ENCODE measurements at regions not wholly inside any gene's neighbourhood (a gene's known extent, or its start where the extent isn't known, plus 50 kb on each side); places are given as distances from the start of the nearest gene placed in this dataset.
"Not testable (repeated sequence)": the region's sequence is repeated elsewhere in the genome, so short reads cannot be mapped to it uniquely, and the experiment has no call there.

DNA sequence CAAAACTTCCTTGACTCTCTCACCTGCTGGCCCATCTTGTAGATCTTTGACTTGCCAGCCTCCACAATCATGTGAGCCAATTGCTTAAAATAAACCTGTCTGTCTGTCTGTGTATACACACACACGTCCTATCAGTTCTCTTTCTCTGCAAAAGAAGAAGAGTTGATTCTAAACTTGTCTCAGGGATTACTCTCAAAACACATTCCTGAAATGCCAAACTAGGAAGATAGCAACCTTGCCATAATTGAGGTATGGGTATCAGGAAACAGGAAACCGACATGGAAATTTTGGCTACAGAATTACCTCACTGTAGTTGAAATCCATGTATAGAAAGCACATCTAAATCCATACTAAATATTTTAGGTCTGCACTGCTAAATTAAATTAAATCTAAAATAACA lies 483.4 kb downstream of the PLK2 start:
- no peaks in the 10 kb centered on the region for H3K9me3 ChIP-seq (ENCODE audit: control insufficient read depth, low read depth, low read length)
- no peak overlapping the region for H3K4me2 ChIP-seq (ENCODE audit: control insufficient read depth, extremely low read depth, insufficient read depth, low read depth, low read length)
- FAIRE-seq (no peak), DNase-seq (ENCODE audit: low read depth, low spot score) (no peak)
- H2AFZ ChIP-seq (ENCODE audit: control insufficient read depth, low read length): no peak overlapping the region
- no peaks in the 10 kb centered on the region for H3K4me1 ChIP-seq (ENCODE audit: control insufficient read depth, extremely low read depth, insufficient read depth, low read length)
- dilution Hi-C loops (cut with MboI; ENCODE audit: extremely low pct_ligation_motif_present, low sequenced_read_pairs): no loop called here
- no peak overlapping the region for H3K27ac ChIP-seq (ENCODE audit: control insufficient read depth, insufficient read depth, low read length)
- no peaks in the 10 kb centered on the region for H3K79me2 ChIP-seq (ENCODE audit: control insufficient read depth, insufficient read depth, low read length)
- H3K36me3 ChIP-seq (ENCODE audit: control insufficient read depth in 2 of 2, extremely low read depth in 1 of 2, insufficient read depth in 2 of 2, low read length in 2 of 2): no peaks in the 10 kb centered on the region
- H3K27me3 ChIP-seq (ENCODE audit: control insufficient read depth, extremely low read depth, insufficient read depth, low read length): no peaks in the 10 kb centered on the region
- TF ChIP-seq EZH2 (IDR thresholded peaks at IDR 0.05; ENCODE audit: low read length): no peak
- H3K9ac ChIP-seq (ENCODE audit: control insufficient read depth, extremely low read depth, insufficient read depth, low read length): no peak overlapping the region
- no peak overlapping the region for H3K4me3 ChIP-seq (ENCODE audit: control insufficient read depth in 2 of 3, extremely low read depth in 1 of 3, insufficient read depth in 2 of 3, low read depth in 1 of 3, low read length in 3 of 3)
- H4K20me1 ChIP-seq (ENCODE audit: control insufficient read depth, extremely low read depth, insufficient read depth, low read length): no peaks in the 10 kb centered on the region
- no peaks in the 10 kb centered on the region for H3K9me1 ChIP-seq (ENCODE audit: control insufficient read depth, extremely low read depth, insufficient read depth, low read length)

GRCh38 chr5:57972099-57972498 lies 487.8 kb downstream of the PLK2 start:
- FAIRE-seq; H3K27ac ChIP-seq (ENCODE audit: control insufficient read depth, insufficient read depth, low read length); H3K4me2 ChIP-seq (ENCODE audit: control insufficient read depth, extremely low read depth, insufficient read depth, low read depth, low read length); H3K4me1 ChIP-seq (ENCODE audit: control insufficient read depth, extremely low read depth, insufficient read depth, low read length); H3K36me3 ChIP-seq (ENCODE audit: control insufficient read depth in 2 of 2, extremely low read depth in 1 of 2, insufficient read depth in 2 of 2, low read length in 2 of 2); dilution Hi-C loops (cut with MboI; ENCODE audit: extremely low pct_ligation_motif_present, low sequenced_read_pairs); H3K4me3 ChIP-seq (ENCODE audit: control insufficient read depth in 2 of 3, extremely low read depth in 1 of 3, insufficient read depth in 2 of 3, low read depth in 1 of 3, low read length in 3 of 3); H3K79me2 ChIP-seq (ENCODE audit: control insufficient read depth, insufficient read depth, low read length); H4K20me1 ChIP-seq (ENCODE audit: control insufficient read depth, extremely low read depth, insufficient read depth, low read length); H2AFZ ChIP-seq (ENCODE audit: control insufficient read depth, low read length); H3K9ac ChIP-seq (ENCODE audit: control insufficient read depth, extremely low read depth, insufficient read depth, low read length); H3K9me3 ChIP-seq (ENCODE audit: control insufficient read depth, low read depth, low read length); DNase-seq (ENCODE audit: low read depth, low spot score); H3K27me3 ChIP-seq (ENCODE audit: control insufficient read depth, extremely low read depth, insufficient read depth, low read length); H3K9me1 ChIP-seq (ENCODE audit: control insufficient read depth, extremely low read depth, insufficient read depth, low read length): not testable (repeated sequence)

DNA sequence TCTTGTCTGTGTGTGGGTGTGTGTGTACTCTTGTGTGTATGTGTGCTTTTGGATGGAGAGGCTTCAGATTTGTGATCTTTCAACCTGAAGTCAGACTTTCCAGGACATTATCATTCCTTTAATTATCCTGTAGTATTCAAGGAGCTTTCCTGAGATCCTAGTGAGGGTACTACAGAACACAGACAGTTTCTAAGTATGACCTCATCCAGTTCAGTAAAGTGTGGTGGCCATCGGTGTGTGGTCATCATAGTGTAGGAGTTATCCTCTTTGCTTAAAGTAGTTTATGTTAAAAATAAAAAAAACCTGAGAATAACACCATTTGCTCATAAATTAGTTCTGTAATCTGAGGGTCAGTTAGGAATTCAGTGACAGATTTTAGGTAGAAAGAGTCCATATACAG lies 478.0 kb upstream of the ACTBL2 start:
- Histone ChIP-seq H3K36me3 (ENCODE audit: control insufficient read depth in 2 of 2, extremely low read depth in 1 of 2, insufficient read depth in 2 of 2, low read length in 2 of 2) (no peaks in the 10 kb centered on the region), H3K27me3 (ENCODE audit: control insufficient read depth, extremely low read depth, insufficient read depth, low read length) (no peaks in the 10 kb centered on the region), H3K9ac (ENCODE audit: control insufficient read depth, extremely low read depth, insufficient read depth, low read length) (no peak overlapping the region), H3K27ac (ENCODE audit: control insufficient read depth, insufficient read depth, low read length) (no peak overlapping the region), H3K9me3 (ENCODE audit: control insufficient read depth, low read depth, low read length) (no peaks in the 10 kb centered on the region), H3K9me1 (ENCODE audit: control insufficient read depth, extremely low read depth, insufficient read depth, low read length) (no peaks in the 10 kb centered on the region), H2AFZ (ENCODE audit: control insufficient read depth, low read length) (no peak overlapping the region), H3K4me1 (ENCODE audit: control insufficient read depth, extremely low read depth, insufficient read depth, low read length) (no peaks in the 10 kb centered on the region), H4K20me1 (ENCODE audit: control insufficient read depth, extremely low read depth, insufficient read depth, low read length) (no peaks in the 10 kb centered on the region), H3K4me3 (ENCODE audit: control insufficient read depth in 2 of 3, extremely low read depth in 1 of 3, insufficient read depth in 2 of 3, low read depth in 1 of 3, low read length in 3 of 3) (no peak overlapping the region), H3K79me2 (ENCODE audit: control insufficient read depth, insufficient read depth, low read length) (no peaks in the 10 kb centered on the region), H3K4me2 (ENCODE audit: control insufficient read depth, extremely low read depth, insufficient read depth, low read depth, low read length) (no peak overlapping the region)
- dilution Hi-C loops (cut with MboI; ENCODE audit: extremely low pct_ligation_motif_present, low sequenced_read_pairs): no loop called here
- FAIRE-seq (peak; percentile 44), DNase-seq (ENCODE audit: low read depth, low spot score) (no peak)
- TF ChIP-seq EZH2 (IDR thresholded peaks at IDR 0.05; ENCODE audit: low read length): no peak
- no peak for TF ChIP-seq CTCF (optimal IDR thresholded peaks at IDR 0.05 in 1 of 3, IDR thresholded peaks at IDR 0.05 in 1 of 3, conservative IDR thresholded peaks at IDR 0.05 in 1 of 3; ENCODE audit: extremely low read depth in 1 of 3, insufficient read depth in 2 of 3, low read length in 3 of 3)
